H9 (cell line): ENCODE measurements at regions not wholly inside any gene's neighbourhood (a gene's known extent, or its start where the extent isn't known, plus 50 kb on each side); places are given as distances from the start of the nearest gene placed in this dataset.
"Not testable (repeated sequence)": the region's sequence is repeated elsewhere in the genome, so short reads cannot be mapped to it uniquely, and the experiment has no call there.

Experiments
- DNase-seq: peaks from one replicate; pipeline ENCODE4 v3.0.0-alpha.2; 2017
- H2AFZ ChIP-seq: one replicate; pipeline ENCODE4 v1.6.1; 2013; ENCODE audit warnings: mild to moderate bottlenecking, low read length, control low read depth, moderate library complexity
- H2AK5ac ChIP-seq: 2 replicates; pipeline ENCODE4 v1.6.1; 2013; ENCODE audit warnings: low read length, control low read depth, mixed read lengths; ENCODE audit not compliant: insufficient read length
- H2BK120ac ChIP-seq: one replicate; pipeline ENCODE4 v1.6.1; 2013; ENCODE audit warnings: low read depth, mild to moderate bottlenecking, low read length, control low read depth, inconsistent platforms; ENCODE audit not compliant: poor library complexity, severe bottlenecking
- H2BK12ac ChIP-seq: 2 replicates; pipeline ENCODE4 v1.6.1; 2013; ENCODE audit warnings: low read length, control low read depth, mixed read lengths, low read depth; ENCODE audit not compliant: insufficient read length
- H2BK15ac ChIP-seq: 2 replicates; pipeline ENCODE4 v1.6.1; 2013; ENCODE audit warnings: low read depth, low read length, control low read depth
- H2BK20ac ChIP-seq: one replicate; pipeline ENCODE4 v1.6.1; 2013; ENCODE audit warnings: low read depth, mild to moderate bottlenecking, low read length, control low read depth, inconsistent platforms; ENCODE audit not compliant: poor library complexity, severe bottlenecking
- H2BK5ac ChIP-seq: 2 replicates; pipeline ENCODE4 v1.6.1; 2013; ENCODE audit warnings: low read length, control low read depth, mixed read lengths; ENCODE audit not compliant: insufficient read length
- H3K14ac ChIP-seq: 2 replicates; pipeline ENCODE4 v1.6.1; 2013; ENCODE audit warnings: low read length, control low read depth; ENCODE audit not compliant: insufficient read depth
- H3K18ac ChIP-seq: 2 replicates; pipeline ENCODE4 v1.6.1; 2013; ENCODE audit warnings: low read depth, mild to moderate bottlenecking, mixed read lengths, low read length, control low read depth; ENCODE audit not compliant: insufficient read length
- H3K23ac ChIP-seq: 2 replicates; pipeline ENCODE4 v1.6.1; 2013; ENCODE audit warnings: low read length, control low read depth, mixed read lengths, low read depth; ENCODE audit not compliant: insufficient read length
- H3K23me2 ChIP-seq: 2 replicates; pipeline ENCODE4 v1.6.1; 2013; ENCODE audit warnings: low read depth, mild to moderate bottlenecking, mixed read lengths, low read length, control low read depth; ENCODE audit not compliant: insufficient read length, poor library complexity, severe bottlenecking
- H3K27ac ChIP-seq: 2 replicates; pipeline ENCODE4 v1.5.1; 2013; ENCODE audit warnings: low read length, control low read depth, mixed read lengths, low read depth; ENCODE audit not compliant: insufficient read length
- H3K27me3 ChIP-seq: 2 replicates; pipeline ENCODE4 v1.6.1; 2013; ENCODE audit warnings: low read length, control low read depth, inconsistent platforms; ENCODE audit not compliant: insufficient read depth
- H3K4ac ChIP-seq: 2 replicates; pipeline ENCODE4 v1.6.1; 2013; ENCODE audit warnings: low read depth, mild to moderate bottlenecking, control low read depth, inconsistent platforms, low read length, moderate library complexity
- H3K4me1 ChIP-seq: 2 replicates; pipeline ENCODE4 v1.6.1; 2013; ENCODE audit warnings: low read length, control low read depth, inconsistent platforms; ENCODE audit not compliant: insufficient read depth
- H3K4me2 ChIP-seq: 2 replicates; pipeline ENCODE4 v1.6.1; 2013; ENCODE audit warnings: low read length, control low read depth, mixed read lengths; ENCODE audit not compliant: insufficient read length, insufficient read depth
- H3K56ac ChIP-seq: 2 replicates; pipeline ENCODE4 v1.6.1; 2013; ENCODE audit warnings: low read depth, mild to moderate bottlenecking, mixed read lengths, low read length, control low read depth; ENCODE audit not compliant: insufficient read length
- H3K79me1 ChIP-seq: 2 replicates; pipeline ENCODE4 v1.6.1; 2013; ENCODE audit warnings: low read depth, mild to moderate bottlenecking, moderate library complexity, low read length, control low read depth, inconsistent platforms; ENCODE audit not compliant: insufficient read depth, poor library complexity, severe bottlenecking
- H3K79me2 ChIP-seq: 2 replicates; pipeline ENCODE4 v1.6.1; 2013; ENCODE audit warnings: low read length, control low read depth, inconsistent platforms; ENCODE audit not compliant: insufficient read depth
- H3K9ac ChIP-seq: 2 replicates; pipeline ENCODE4 v1.6.1; 2013; ENCODE audit warnings: low read length, control low read depth, mixed read lengths; ENCODE audit not compliant: insufficient read length; ENCODE audit errors: extremely low read depth
- H3K9me3 ChIP-seq: one replicate; pipeline ENCODE4 v1.6.1; 2013; ENCODE audit warnings: low read depth, low read length, inconsistent platforms; ENCODE audit not compliant: control insufficient read depth
- H3T11ph ChIP-seq: one replicate; pipeline ENCODE4 v1.6.1; 2013; ENCODE audit warnings: mild to moderate bottlenecking, low read length, control low read depth, inconsistent platforms
- H4K20me1 ChIP-seq: one replicate; pipeline ENCODE4 v1.6.1; 2013; ENCODE audit not compliant: control insufficient read depth, insufficient read length, insufficient read depth
- H4K5ac ChIP-seq: 2 replicates; pipeline ENCODE4 v1.6.1; 2013; ENCODE audit warnings: low read depth, mild to moderate bottlenecking, mixed read lengths, low read length, control low read depth; ENCODE audit not compliant: insufficient read length
- H4K8ac ChIP-seq: replicated peaks from 2 replicates; pipeline ENCODE4 v1.6.1; 2013; ENCODE audit warnings: low read length, control low read depth, mixed read lengths, low read depth; ENCODE audit not compliant: insufficient read length
- H4K91ac ChIP-seq: 2 replicates; pipeline ENCODE4 v1.6.1; 2013; ENCODE audit warnings: low read depth, mild to moderate bottlenecking, moderate library complexity, mixed read lengths, low read length, control low read depth; ENCODE audit not compliant: insufficient read length
- H3K27ac Mint-ChIP-seq, 3 experiments: 2 replicates in 2 of 3; 3 replicates in 1 of 3; pipeline ENCODE4 v1.8.0; 2020 to 2021; ENCODE audit warnings: mixed read lengths in 3 of 3, mild to moderate bottlenecking in 1 of 3, moderate library complexity in 1 of 3
- H3K27me3 Mint-ChIP-seq: 2 replicates; pipeline ENCODE4 v1.8.0; 2021; ENCODE audit warnings: low read depth, mild to moderate bottlenecking, moderate library complexity, mixed read lengths
- H3K36me3 Mint-ChIP-seq, 3 experiments: 2 replicates in 2 of 3; 3 replicates in 1 of 3; pipeline ENCODE4 v1.8.0; 2020 to 2021; ENCODE audit warnings: low read depth in 3 of 3, mixed read lengths in 3 of 3; ENCODE audit not compliant: insufficient read depth in 1 of 3
- H3K4me1 Mint-ChIP-seq, 2 experiments: 2 replicates each; pipeline ENCODE4 v1.8.0; 2020; ENCODE audit warnings: mixed read lengths in 2 of 2
- H3K4me3 Mint-ChIP-seq, 2 experiments: 2 replicates in 1 of 2; 3 replicates in 1 of 2; pipeline ENCODE4 v1.8.0; 2020 to 2021; ENCODE audit warnings: mild to moderate bottlenecking in 2 of 2, mixed read lengths in 2 of 2, moderate library complexity in 1 of 2
- H3K9me3 Mint-ChIP-seq, 2 experiments: 2 replicates in 1 of 2; 3 replicates in 1 of 2; pipeline ENCODE4 v1.8.0; 2020; ENCODE audit warnings: mild to moderate bottlenecking in 2 of 2, mixed read lengths in 2 of 2, moderate library complexity in 1 of 2
- CTCF ChIP-seq: fragments of 200-600 bp; sonication (generic); conservative IDR thresholded peaks from 3 replicates; pipeline ENCODE4 v1.8.0; 2021; ENCODE audit warnings: antibody characterized with exemption, mild to moderate bottlenecking
- WGBS: extraction: QIAGEN DNeasy Blood & Tissue Kit; methylation state at CpG from one replicate; pipeline ENCODE4 v1.1.7; 2013; ENCODE audit warnings: missing lambda C conversion rate, low lambda C conversion rate, mixed read lengths; ENCODE audit not compliant: insufficient read length; ENCODE audit errors: extremely low coverage; 5-methylcytosine and 5-hydroxymethylcytosine counted together

DNA sequence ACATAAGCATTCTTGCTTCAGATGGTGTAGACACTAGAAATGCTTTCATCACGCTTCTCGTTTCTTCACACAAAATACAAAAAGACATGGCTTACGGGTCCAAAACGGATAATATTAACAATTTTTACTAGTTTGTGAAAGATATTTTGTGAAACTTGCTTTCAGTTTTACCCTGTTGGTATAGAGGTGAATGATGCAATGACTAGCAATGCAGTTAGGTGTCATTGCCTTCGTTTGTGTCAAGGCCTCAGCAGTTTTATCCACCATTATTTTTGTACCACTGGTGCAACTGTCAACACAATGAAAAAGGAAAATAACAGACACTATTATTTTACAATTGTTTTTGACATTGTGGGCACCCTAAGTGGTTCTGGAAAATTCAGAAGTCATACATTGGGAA lies 323.0 kb downstream of the FLRT2 start:
- no peak for TF ChIP-seq CTCF
- DNase-seq, result no peak
- H4K8ac ChIP-seq, result no peak overlapping the region

GRCh38 chr14:85852123-85852522 lies 322.2 kb downstream of the FLRT2 start:
- not testable (repeated sequence) for H3K14ac ChIP-seq, H3K9me3 ChIP-seq, H3K27me3 Mint-ChIP-seq, H4K8ac ChIP-seq, H3K23ac ChIP-seq, H3K23me2 ChIP-seq, H2BK15ac ChIP-seq, H3K18ac ChIP-seq, H3K27ac Mint-ChIP-seq, H3K9ac ChIP-seq, H3T11ph ChIP-seq, H2BK5ac ChIP-seq, H3K56ac ChIP-seq, H3K79me2 ChIP-seq, H2BK120ac ChIP-seq, H3K79me1 ChIP-seq, H3K9me3 Mint-ChIP-seq, H3K36me3 Mint-ChIP-seq, H3K4me1 ChIP-seq, H4K91ac ChIP-seq, H2AK5ac ChIP-seq, H2BK20ac ChIP-seq, H3K27me3 ChIP-seq, DNase-seq, H3K4me1 Mint-ChIP-seq, H3K4me3 Mint-ChIP-seq, H3K27ac ChIP-seq, H4K20me1 ChIP-seq, H2AFZ ChIP-seq, H2BK12ac ChIP-seq, H4K5ac ChIP-seq, H3K4me2 ChIP-seq, H3K4ac ChIP-seq
- WGBS, result no CpG with 5 or more reads among the region's 4 CpGs

More for the DNA sequence above, 323.0 kb downstream of the FLRT2 start:
- Histone ChIP-seq H3K4ac (no peak overlapping the region), H3K4me2 (no peak overlapping the region), H2BK12ac (no peak overlapping the region), H3K18ac (no peak overlapping the region), H3K79me2 (no peaks in the 10 kb centered on the region), H2AK5ac (no peak overlapping the region), H2BK20ac (no peak overlapping the region), H3K9me3 (no peaks in the 10 kb centered on the region), H3K79me1 (no peaks in the 10 kb centered on the region), H2AFZ (no peak overlapping the region), H4K5ac (no peak overlapping the region), H3K9ac (no peak overlapping the region), H3K27ac (no peak overlapping the region), H3K23ac (no peak overlapping the region), H3K27me3 (no peaks in the 10 kb centered on the region), H3K14ac (no peak overlapping the region), H4K20me1 (no peaks in the 10 kb centered on the region), H2BK15ac (no peak overlapping the region), H4K91ac (no peak overlapping the region), H2BK120ac (no peak overlapping the region), H3T11ph (no peak overlapping the region), H3K4me1 (no peaks in the 10 kb centered on the region), H2BK5ac (no peak overlapping the region), H3K23me2 (no peaks in the 10 kb centered on the region), H3K56ac (no peak overlapping the region)
- Mint-ChIP-seq H3K4me3 (no peak overlapping the region), H3K4me1 (no peaks in the 10 kb centered on the region), H3K36me3 (no peaks in the 10 kb centered on the region), H3K9me3 (no peaks in the 10 kb centered on the region), H3K27me3 (no peaks in the 10 kb centered on the region), H3K27ac (no peak overlapping the region)
- WGBS, result no CpG with 5 or more reads among the region's 5 CpGs
